NCI-H460 (cell line): ENCODE measurements at regions not wholly inside any gene's neighbourhood (a gene's known extent, or its start where the extent isn't known, plus 50 kb on each side); places are given as distances from the start of the nearest gene placed in this dataset.

Source experiments
- small RNA-seq, 2 experiments: library from RNA; depleted of rRNA; stranded (forward); fragments of <200 nt; gene quantifications; one replicate each; pipeline ENCODE3, GENCODE V24; 2014

Small RNA genes lying in the stretch of these regions (small RNA-seq; reads per million reads assigned to genes)
- gene RF00002 (0.08 to 1.00 reads per million in 2 experiments), gene RF00026 (0 reads per million in 2 experiments)
